HFF-Myc (cell line): ENCODE measurements at regions not wholly inside any gene's neighbourhood (a gene's known extent, or its start where the extent isn't known, plus 50 kb on each side); places are given as distances from the start of the nearest gene placed in this dataset.

ENCODE experiments used
- DNase-seq: peaks from one replicate; pipeline ENCODE4 v3.0.0-alpha.2; 2011; ENCODE audit warnings: low read depth; ENCODE audit errors: extremely low read depth
- H3K4me3 ChIP-seq: replicated peaks from 2 replicates; pipeline ENCODE4 v1.5.1; 2011; ENCODE audit warnings: low read depth, mild to moderate bottlenecking, control low read depth, low read length
- TF ChIP-seq, protein P1 (sequence below): IDR thresholded peaks from 2 replicates; pipeline ENCODE4 v1.5.1; 2012; ENCODE audit warnings: mild to moderate bottlenecking, low read depth, low read length, control low read depth; ENCODE audit errors: missing control alignments

GRCh38 chr13:86795858-86796257 is 875.3 kb upstream of the SLITRK5 start:
- TF ChIP-seq, protein P1, sequence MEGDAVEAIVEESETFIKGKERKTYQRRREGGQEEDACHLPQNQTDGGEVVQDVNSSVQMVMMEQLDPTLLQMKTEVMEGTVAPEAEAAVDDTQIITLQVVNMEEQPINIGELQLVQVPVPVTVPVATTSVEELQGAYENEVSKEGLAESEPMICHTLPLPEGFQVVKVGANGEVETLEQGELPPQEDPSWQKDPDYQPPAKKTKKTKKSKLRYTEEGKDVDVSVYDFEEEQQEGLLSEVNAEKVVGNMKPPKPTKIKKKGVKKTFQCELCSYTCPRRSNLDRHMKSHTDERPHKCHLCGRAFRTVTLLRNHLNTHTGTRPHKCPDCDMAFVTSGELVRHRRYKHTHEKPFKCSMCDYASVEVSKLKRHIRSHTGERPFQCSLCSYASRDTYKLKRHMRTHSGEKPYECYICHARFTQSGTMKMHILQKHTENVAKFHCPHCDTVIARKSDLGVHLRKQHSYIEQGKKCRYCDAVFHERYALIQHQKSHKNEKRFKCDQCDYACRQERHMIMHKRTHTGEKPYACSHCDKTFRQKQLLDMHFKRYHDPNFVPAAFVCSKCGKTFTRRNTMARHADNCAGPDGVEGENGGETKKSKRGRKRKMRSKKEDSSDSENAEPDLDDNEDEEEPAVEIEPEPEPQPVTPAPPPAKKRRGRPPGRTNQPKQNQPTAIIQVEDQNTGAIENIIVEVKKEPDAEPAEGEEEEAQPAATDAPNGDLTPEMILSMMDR: no peak
- H3K4me3 ChIP-seq: no peak overlapping the region
- no peak for DNase-seq

DNA sequence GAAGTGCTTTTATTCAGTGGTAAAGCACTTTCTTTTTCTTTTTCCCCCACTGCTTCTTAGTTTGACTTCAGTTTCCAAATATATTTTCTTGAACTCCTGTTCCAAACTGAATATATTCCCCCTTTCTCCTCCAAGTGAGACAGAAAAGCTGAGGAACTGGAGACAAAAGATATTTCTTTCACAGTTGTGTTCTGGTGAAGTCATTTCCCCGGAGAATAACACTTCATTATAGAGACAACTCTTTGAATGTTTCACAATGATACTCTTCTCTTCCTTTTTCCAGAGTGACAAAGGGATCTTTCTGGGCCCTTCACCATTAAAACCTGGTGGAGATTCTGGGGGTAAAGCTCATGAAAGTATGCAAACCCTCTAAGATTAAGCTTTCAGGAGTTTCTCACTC is 860.8 kb upstream of the SLITRK5 start:
- no peak overlapping the region for H3K4me3 ChIP-seq
- no peak for DNase-seq
- TF ChIP-seq, protein P1: no peak

GRCh38 chr13:86813198-86813597 is 858.0 kb upstream of the SLITRK5 start:
- no peak for DNase-seq
- TF ChIP-seq, protein P1: no peak
- no peak overlapping the region for H3K4me3 ChIP-seq

GRCh38 chr13:86825410-86825809 is 845.8 kb upstream of the SLITRK5 start:
- TF ChIP-seq, protein P1: no peak
- no peak for DNase-seq
- no peak overlapping the region for H3K4me3 ChIP-seq

- no peak for DNase-seq
- TF ChIP-seq, protein P1: no peak
- H3K4me3 ChIP-seq: no peak overlapping the region
Observed at GRCh38 chr13:86826232-86826631, 844.9 kb upstream of the SLITRK5 start.

DNA sequence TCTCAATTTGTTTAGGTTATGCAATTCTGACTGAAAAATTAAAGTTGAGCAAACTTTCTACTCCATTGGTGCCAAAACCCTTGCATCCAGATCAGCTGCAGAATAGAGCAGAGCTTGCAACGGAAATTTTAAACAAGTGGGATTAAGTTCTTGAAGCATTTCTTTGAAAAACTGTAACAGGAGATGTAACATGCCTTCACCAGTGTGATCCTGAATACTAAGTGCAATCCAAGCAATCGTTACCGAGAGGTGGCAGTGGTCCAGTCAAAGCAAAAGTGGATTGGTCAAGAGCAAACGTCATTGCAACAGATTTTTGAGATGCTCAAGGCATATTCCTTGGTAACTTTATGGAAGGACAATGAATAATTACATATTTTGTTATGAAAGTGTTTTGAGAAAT is 841.1 kb upstream of the SLITRK5 start:
- no peak overlapping the region for H3K4me3 ChIP-seq
- TF ChIP-seq, protein P1: no peak
- DNase-seq: no peak

DNA sequence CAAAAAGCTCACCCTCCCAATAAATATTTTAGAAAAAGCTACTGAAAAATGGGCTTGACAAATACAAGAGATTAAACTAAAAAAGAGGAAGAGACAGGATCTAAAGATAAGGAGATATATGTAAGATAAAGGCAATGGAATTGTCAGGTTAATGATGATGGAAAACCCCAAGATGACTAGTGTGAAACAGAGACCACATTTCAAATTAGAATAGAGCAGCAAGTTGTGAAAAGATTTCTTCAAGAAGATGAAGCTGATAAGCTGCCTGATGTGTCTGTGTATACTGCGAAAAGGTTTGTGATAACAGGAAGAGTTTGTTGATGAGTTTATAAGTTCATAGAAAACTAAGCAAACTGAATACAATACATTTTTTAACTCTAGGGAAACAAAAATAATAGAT is 840.1 kb upstream of the SLITRK5 start:
- no peak for DNase-seq
- no peak overlapping the region for H3K4me3 ChIP-seq
- TF ChIP-seq, protein P1: no peak
